ENCODE measurements at regions not wholly inside any gene's neighbourhood (a gene's known extent, or its start where the extent isn't known, plus 50 kb on each side); places are given as distances from the start of the nearest gene placed in this dataset.
"Not testable (repeated sequence)": the region's sequence is repeated elsewhere in the genome, so short reads cannot be mapped to it uniquely, and the experiment has no call there.

DNA sequence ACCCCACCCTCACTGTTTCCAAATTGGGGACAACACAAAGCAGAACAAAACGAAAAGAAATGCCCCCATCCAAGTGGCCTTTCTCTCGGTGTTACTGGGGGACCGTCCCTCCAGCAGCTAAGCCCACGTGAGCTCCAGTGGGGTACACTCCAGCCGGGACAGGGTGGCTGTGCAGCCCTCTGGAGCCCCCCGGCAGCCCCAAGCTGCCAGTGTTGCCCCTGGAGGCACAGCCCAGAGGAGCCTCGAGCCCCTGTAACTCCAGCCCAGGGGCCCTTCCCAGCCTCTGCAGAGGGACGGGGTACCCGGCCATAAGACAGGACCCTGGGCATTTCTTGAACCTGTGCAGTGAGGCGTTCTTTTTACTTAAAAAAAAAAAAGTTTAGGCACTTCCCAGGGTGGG lies 124.5 kb upstream of the KCTD7 start:
- DNase-seq = no peak

- DNase-seq = no peak
Observed at GRCh38 chr7:66505009-66505408, 123.7 kb upstream of the KCTD7 start.

DNA sequence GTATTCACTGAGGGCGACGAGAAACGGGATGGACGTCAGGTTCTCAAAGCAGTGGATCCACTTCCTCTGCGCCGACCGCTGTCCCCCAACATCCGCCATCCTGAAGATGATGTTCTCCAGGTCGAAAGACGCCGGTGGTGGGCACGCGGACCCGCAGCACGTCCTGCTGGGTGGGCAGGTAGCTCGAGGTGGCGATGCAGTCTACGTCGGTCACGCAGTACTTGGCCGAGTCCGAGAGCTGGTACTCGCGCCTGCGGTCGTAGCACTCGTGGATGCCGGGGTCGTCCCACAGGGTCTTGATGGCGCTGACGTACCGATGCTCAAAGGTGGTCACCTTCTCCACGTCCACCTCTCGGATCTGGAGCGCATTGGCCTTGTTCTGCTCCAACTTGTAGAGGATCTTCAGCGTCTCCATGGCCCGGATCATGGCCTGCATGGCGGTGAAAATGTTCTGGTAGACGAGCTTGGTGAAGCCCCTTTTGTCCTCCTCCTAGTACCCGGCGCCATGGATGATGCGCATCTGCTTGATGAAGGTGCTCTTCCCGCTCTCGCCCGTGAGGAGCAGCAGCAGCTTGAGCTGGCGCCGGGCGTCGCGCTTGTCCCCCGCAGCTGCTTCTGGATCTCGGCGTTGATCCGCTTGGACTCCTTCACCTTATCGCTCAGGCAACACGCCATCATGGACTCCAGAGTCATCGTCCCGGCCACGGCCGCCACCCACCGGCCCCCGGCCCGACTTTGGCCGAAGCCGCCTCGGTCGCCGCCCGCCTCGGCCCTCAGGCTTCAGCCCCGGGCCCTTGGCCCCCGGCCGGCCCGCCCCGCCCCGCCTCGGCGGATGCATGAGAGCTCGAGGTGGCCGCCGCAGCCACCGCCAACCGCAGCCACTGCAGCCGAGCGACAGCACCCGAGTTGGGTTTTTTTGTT lies 122.9 kb upstream of the KCTD7 start:
- DNase-seq = no peak

DNA sequence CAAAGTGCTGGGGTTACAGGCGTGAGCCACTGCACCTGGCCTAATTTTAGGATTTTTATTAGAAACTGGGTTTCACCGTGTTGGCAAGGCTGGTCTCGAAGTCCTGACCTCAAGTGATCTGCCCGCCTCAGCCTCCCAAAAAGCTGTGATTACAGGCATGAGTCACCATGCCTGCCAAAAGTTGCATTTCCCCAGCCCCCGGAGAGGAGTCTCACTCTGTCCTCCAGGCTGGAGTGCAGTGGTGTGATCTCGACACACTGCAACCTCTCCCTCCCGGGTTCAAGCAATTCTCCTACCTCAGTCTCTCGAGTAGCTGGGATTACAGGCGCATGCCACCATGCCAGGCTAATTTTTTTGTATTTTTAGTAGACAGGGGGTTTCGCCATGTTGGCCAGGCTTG lies 122.0 kb upstream of the KCTD7 start:
- not testable (repeated sequence) for DNase-seq

DNA sequence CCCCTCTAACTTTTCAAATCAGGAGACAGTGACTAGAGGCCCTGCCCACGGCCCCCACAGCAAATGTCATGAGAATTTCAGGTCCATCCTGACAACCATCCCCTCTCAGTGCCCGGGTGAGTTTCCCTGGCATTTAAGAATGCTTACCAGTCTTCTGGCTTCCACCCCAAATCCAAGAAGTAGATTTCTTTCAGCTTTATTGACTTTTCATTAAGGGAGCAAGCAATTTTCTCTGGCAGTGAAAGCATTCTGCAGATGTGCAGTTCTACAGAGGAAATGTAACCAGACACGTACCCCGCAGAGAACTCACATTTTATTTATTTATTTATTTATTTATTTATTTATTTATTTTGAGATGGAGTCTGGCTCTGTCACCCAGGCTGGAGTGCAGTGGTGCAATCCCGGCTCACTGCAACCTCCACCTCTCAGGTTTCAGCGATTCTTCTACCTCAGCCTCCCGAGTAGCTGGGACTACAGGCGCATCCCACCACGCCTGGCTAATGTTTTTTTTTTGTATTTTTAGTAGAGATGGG lies 120.9 kb upstream of the KCTD7 start:
- DNase-seq = no peak

DNA sequence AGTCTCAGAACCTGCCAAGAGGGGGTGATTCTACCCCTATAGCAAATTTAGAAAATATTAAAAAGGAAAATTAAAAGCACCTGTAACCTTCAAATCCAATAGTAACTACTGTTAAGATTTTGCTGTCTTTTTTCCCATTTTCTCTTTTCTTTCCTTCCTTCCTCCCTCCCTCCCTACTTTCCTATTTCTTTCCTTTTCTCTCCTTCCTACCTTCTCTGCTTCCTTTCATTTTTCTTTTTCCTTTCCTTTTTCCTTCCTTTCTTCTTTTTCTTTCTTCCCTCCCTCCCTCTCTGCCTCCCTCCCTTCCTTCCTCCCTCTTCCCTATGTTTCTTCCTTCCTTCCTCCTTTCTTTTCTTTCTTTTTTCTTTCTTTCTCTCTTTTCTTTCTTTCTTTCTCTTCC lies 120.2 kb upstream of the KCTD7 start:
- no peak for DNase-seq

GRCh38 chr7:66514050-66514449 lies 114.6 kb upstream of the KCTD7 start:
- DNase-seq = no peak

- DNase-seq = no peak
Observed at GRCh38 chr7:66517212-66517909, 111.3 kb upstream of the KCTD7 start.

DNA sequence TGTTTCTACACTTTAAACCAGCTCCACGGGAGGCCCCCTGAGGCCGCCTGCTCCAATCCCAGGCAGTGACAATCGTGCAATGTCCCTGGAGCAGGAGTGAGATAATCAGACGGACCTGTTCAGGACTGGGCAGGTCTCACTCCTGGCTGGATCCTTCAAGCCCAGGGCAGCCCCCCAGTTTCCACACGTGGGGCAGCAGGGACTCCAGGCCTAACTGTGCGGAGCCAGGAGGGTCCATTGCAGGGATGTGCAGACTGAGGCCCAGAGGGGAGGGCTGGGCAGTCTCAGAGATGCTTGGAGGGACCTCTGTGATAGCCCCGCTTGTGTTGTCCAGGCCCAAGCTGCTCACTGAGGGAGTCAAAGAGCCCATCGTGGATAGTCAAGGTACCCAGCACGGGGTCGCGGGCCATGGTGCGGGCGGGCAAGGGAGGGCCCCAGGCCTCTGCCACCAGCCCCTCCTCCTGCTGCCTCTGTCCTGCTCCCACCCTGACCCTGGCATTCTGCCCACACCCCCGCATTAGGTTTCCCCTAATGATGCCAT lies 110.5 kb upstream of the KCTD7 start:
- no peak for DNase-seq

DNA sequence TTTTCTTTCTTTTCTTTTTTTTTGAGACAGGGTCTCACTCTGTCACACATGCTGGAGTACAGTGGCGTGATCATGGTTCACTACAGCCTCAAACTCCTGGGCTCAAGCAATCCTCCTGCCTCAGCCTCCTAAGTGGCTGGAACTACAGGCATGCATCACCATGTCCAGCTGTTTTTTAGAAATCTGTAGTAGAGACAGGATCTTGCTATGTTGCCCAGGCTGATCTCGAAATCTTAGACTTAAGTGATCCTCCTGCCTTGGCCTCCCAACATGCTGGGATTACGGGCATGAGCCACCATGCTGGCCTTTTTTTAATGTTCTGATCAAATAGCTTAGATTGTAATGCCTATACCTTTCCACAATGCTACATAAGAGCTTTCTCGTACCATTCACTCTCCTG lies 107.0 kb upstream of the KCTD7 start:
- DNase-seq = no peak

- DNase-seq = no peak
Observed at GRCh38 chr7:66522518-66522917, 106.2 kb upstream of the KCTD7 start.

GRCh38 chr7:66523409-66523808 lies 105.3 kb upstream of the KCTD7 start:
- no peak for DNase-seq

DNA sequence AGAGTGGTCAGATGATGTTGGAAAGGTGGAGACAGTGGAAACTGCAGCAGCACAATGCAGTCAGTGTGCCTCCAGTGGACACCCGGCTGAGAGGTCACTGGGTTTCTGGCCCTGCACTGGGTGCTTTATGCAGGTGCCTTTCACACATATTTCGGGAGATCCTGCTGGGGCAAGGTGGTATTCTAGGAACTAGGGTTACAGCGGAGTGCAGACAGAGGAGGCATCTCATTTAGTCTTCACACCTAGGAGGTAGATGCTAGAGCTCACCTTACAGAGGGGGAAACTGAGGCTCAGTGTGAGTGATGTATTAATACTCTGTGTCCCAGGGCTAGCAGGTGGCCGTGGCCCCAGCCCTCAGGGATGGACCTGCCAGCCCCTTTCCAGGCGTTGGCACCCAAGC lies 103.9 kb upstream of the KCTD7 start:
- no peak for DNase-seq

- DNase-seq = not testable (repeated sequence)
Observed at GRCh38 chr7:66526782-66527181, 101.9 kb upstream of the KCTD7 start.

DNA sequence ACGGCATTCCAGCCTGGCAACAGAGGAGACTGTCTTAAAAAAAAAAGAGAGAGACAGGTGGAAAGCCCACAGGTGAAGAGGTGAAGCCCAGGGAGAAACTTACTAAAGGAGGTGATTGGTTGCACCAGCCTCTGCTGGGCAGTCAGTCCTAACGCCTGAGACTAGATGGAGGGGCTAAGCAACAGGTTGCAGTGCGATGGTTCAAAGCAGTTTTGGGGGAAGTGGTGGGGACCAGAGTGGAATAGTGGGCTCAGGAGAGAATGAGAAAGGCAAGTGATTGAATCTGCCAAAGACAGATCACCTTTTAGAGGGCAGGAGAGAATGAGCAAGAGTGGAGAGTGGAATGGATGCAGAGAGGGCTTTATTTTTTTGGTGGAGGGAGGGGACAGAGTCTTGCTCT lies 100.0 kb upstream of the KCTD7 start:
- DNase-seq = no peak

GRCh38 chr7:66529883-66530610 lies 98.6 kb upstream of the KCTD7 start:
- no peak for DNase-seq

GRCh38 chr7:66535414-66536329 lies 93.0 kb upstream of the KCTD7 start:
- DNase-seq = no peak

GRCh38 chr7:66537380-66537779 lies 91.3 kb upstream of the KCTD7 start:
- no peak for DNase-seq

- no peak for DNase-seq
Observed at GRCh38 chr7:66537876-66538275, 90.8 kb upstream of the KCTD7 start.

DNA sequence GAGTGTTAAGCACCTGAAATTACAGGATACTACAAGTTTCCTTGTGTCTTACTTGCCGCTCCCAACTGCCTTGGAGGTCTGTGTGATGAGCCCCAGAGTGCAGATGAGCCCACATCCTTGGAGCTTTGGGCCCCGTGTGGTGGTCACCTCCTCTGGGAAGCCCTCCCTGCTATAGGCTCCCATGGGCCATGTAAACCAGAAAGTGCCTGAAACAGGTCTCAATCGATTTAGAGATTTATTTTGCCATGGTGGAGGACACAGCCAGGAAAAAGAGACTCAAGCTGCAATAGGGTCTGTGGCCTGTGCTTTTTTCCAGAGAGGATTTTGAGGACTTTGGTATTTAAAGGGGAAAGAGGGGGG lies 89.4 kb upstream of the KCTD7 start:
- DNase-seq = no peak

DNA sequence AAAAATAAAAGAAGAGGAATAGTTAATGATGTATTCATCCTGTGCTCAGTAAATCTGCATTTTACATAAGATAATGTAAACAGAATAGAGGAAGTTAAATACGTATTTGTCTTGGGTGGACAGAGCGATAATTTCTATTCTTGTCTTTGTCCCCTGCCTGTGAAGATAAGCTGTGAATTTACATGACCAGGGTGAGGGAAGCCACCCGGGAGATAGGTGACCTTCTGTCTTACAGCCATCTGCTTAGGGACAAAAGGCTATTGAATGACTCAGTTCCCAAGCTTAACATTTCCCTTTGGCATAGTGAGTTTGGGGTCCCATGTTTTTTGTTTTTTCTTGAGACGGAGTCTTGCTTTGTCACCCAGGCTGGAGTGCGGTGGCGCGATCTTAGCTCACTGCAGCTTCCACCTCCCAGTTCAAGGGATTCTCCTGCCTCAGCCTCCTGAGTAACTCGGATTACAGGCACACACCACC lies 88.7 kb upstream of the KCTD7 start:
- DNase-seq = no peak

DNA sequence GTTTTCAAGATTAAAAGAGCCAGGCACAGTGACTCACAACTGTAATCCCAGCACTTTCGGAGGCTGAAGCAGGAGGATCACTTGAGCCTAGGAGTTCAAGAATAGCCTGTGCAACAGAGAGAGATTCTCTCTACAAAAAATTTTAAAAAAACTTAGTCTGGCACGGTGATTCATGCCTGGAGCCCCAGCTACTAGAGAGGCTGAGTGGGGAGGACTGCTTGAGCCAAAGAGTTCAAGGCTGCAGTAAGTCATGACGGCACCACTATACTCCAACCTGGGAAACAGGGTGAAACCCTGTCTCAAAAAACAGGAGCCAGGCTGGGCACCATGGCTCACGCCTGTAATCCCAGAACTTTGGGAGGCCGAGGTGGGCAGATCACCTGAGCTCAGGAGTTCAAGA lies 86.6 kb upstream of the KCTD7 start:
- DNase-seq = no peak

All from midbrain (tissue), 1 donor.